ENCODE measurements at regions not wholly inside any gene's neighbourhood (a gene's known extent, or its start where the extent isn't known, plus 50 kb on each side); places are given as distances from the start of the nearest gene placed in this dataset.
"Not testable (repeated sequence)": the region's sequence is repeated elsewhere in the genome, so short reads cannot be mapped to it uniquely, and the experiment has no call there.

- H3K27me3 Mint-ChIP-seq (ENCODE audit: low read depth in 3 of 3), result peaks cover 3 to 27% (median 19%) of the 10 kb centered on the region in 3 donors
- H3K9me3 ChIP-seq (replicated peaks in 1 of 2; ENCODE audit: control insufficient read depth in 1 of 2, insufficient read depth in 1 of 2, low read length in 2 of 2); H3K36me3 Mint-ChIP-seq; H3K4me1 ChIP-seq (ENCODE audit: control insufficient read depth in 1 of 2, insufficient read depth in 2 of 2, low read length in 2 of 2); H3K9ac ChIP-seq (ENCODE audit: insufficient read depth, low read length, poor library complexity, severe bottlenecking); H3K4me3 Mint-ChIP-seq; H3K4me1 Mint-ChIP-seq; H2AFZ ChIP-seq (ENCODE audit: insufficient read depth, low read depth, low read length, poor library complexity, severe bottlenecking); H4K20me1 ChIP-seq (ENCODE audit: insufficient read depth, low read length); H3K27ac ChIP-seq (ENCODE audit: low read depth in 1 of 2, low read length in 2 of 2); H3K27ac Mint-ChIP-seq; H3K9me3 Mint-ChIP-seq; H3K79me2 ChIP-seq (ENCODE audit: insufficient read depth, low read length); H3K4me2 ChIP-seq (replicated peaks; ENCODE audit: extremely low read depth, low read length, poor library complexity, severe bottlenecking); intact Hi-C loops (cut with micrococcal nuclease); H3K36me3 ChIP-seq (replicated peaks in 1 of 2; ENCODE audit: control insufficient read depth in 1 of 2, insufficient read depth in 2 of 2, low read length in 2 of 2); H3K27me3 ChIP-seq (ENCODE audit: control insufficient read depth in 2 of 2, insufficient read depth in 2 of 2, low read length in 2 of 2); H3K4me3 ChIP-seq (replicated peaks in 1 of 3; ENCODE audit: low read depth in 2 of 3, low read length in 3 of 3): not testable (repeated sequence)
- peak in 1 of 3 donors; percentile 9 for DNase-seq
- WGBS (ENCODE audit: insufficient coverage), result no CpG with 5 or more reads among the region's 5 CpGs
Measured at GRCh38 chr7:150110375-150110820, 212.8 kb upstream of the LRRC61 start.

- H3K4me2 ChIP-seq (replicated peaks; ENCODE audit: extremely low read depth, low read length, poor library complexity, severe bottlenecking); H3K9ac ChIP-seq (ENCODE audit: insufficient read depth, low read length, poor library complexity, severe bottlenecking); H3K4me1 ChIP-seq (ENCODE audit: control insufficient read depth in 1 of 2, insufficient read depth in 2 of 2, low read length in 2 of 2); H2AFZ ChIP-seq (ENCODE audit: insufficient read depth, low read depth, low read length, poor library complexity, severe bottlenecking); H3K9me3 ChIP-seq (replicated peaks in 1 of 2; ENCODE audit: control insufficient read depth in 1 of 2, insufficient read depth in 1 of 2, low read length in 2 of 2); H3K27ac ChIP-seq (ENCODE audit: low read depth in 1 of 2, low read length in 2 of 2); H3K9me3 Mint-ChIP-seq; H3K79me2 ChIP-seq (ENCODE audit: insufficient read depth, low read length); H4K20me1 ChIP-seq (ENCODE audit: insufficient read depth, low read length); H3K4me1 Mint-ChIP-seq; H3K4me3 Mint-ChIP-seq; H3K27ac Mint-ChIP-seq; H3K36me3 Mint-ChIP-seq; H3K4me3 ChIP-seq (replicated peaks in 1 of 3; ENCODE audit: low read depth in 2 of 3, low read length in 3 of 3); intact Hi-C loops (cut with micrococcal nuclease); H3K36me3 ChIP-seq (replicated peaks in 1 of 2; ENCODE audit: control insufficient read depth in 1 of 2, insufficient read depth in 2 of 2, low read length in 2 of 2); DNase-seq; H3K27me3 ChIP-seq (ENCODE audit: control insufficient read depth in 2 of 2, insufficient read depth in 2 of 2, low read length in 2 of 2): not testable (repeated sequence)
- no CpG with 5 or more reads among the region's 8 CpGs for WGBS (ENCODE audit: insufficient coverage)
- peaks cover 3 to 27% (median 19%) of the 10 kb centered on the region in 3 donors for H3K27me3 Mint-ChIP-seq (ENCODE audit: low read depth in 3 of 3)
Measured at GRCh38 chr7:150110882-150111281, 212.3 kb upstream of the LRRC61 start.

GRCh38 chr7:150111373-150112139 lies 211.6 kb upstream of the LRRC61 start:
- H3K9me3 ChIP-seq (replicated peaks in 1 of 2; ENCODE audit: control insufficient read depth in 1 of 2, insufficient read depth in 1 of 2, low read length in 2 of 2); H3K9me3 Mint-ChIP-seq; DNase-seq; H2AFZ ChIP-seq (ENCODE audit: insufficient read depth, low read depth, low read length, poor library complexity, severe bottlenecking); H3K36me3 ChIP-seq (replicated peaks in 1 of 2; ENCODE audit: control insufficient read depth in 1 of 2, insufficient read depth in 2 of 2, low read length in 2 of 2); H4K20me1 ChIP-seq (ENCODE audit: insufficient read depth, low read length); H3K79me2 ChIP-seq (ENCODE audit: insufficient read depth, low read length); H3K4me2 ChIP-seq (replicated peaks; ENCODE audit: extremely low read depth, low read length, poor library complexity, severe bottlenecking); H3K36me3 Mint-ChIP-seq; H3K27me3 ChIP-seq (ENCODE audit: control insufficient read depth in 2 of 2, insufficient read depth in 2 of 2, low read length in 2 of 2); H3K4me1 ChIP-seq (ENCODE audit: control insufficient read depth in 1 of 2, insufficient read depth in 2 of 2, low read length in 2 of 2); H3K27ac ChIP-seq (ENCODE audit: low read depth in 1 of 2, low read length in 2 of 2); intact Hi-C loops (cut with micrococcal nuclease); H3K9ac ChIP-seq (ENCODE audit: insufficient read depth, low read length, poor library complexity, severe bottlenecking); H3K4me1 Mint-ChIP-seq; H3K4me3 ChIP-seq (replicated peaks in 1 of 3; ENCODE audit: low read depth in 2 of 3, low read length in 3 of 3): not testable (repeated sequence)
- peaks cover 3 to 27% (median 19%) of the 10 kb centered on the region in 3 donors for H3K27me3 Mint-ChIP-seq (ENCODE audit: low read depth in 3 of 3)
- peak overlapping the region in 1 of 2 donors; percentile 54 for H3K4me3 Mint-ChIP-seq
- peak overlapping the region in 1 of 7 donors; percentile 8 for H3K27ac Mint-ChIP-seq
- WGBS (ENCODE audit: insufficient coverage), result no CpG with 5 or more reads among the region's 33 CpGs

- DNase-seq; H2AFZ ChIP-seq (ENCODE audit: insufficient read depth, low read depth, low read length, poor library complexity, severe bottlenecking); H3K4me3 ChIP-seq (replicated peaks in 1 of 3; ENCODE audit: low read depth in 2 of 3, low read length in 3 of 3); H3K36me3 ChIP-seq (replicated peaks in 1 of 2; ENCODE audit: control insufficient read depth in 1 of 2, insufficient read depth in 2 of 2, low read length in 2 of 2); H3K4me1 ChIP-seq (ENCODE audit: control insufficient read depth in 1 of 2, insufficient read depth in 2 of 2, low read length in 2 of 2); H3K27ac ChIP-seq (ENCODE audit: low read depth in 1 of 2, low read length in 2 of 2); H3K4me1 Mint-ChIP-seq; H3K27ac Mint-ChIP-seq; H3K9me3 ChIP-seq (replicated peaks in 1 of 2; ENCODE audit: control insufficient read depth in 1 of 2, insufficient read depth in 1 of 2, low read length in 2 of 2); H3K9ac ChIP-seq (ENCODE audit: insufficient read depth, low read length, poor library complexity, severe bottlenecking); H3K79me2 ChIP-seq (ENCODE audit: insufficient read depth, low read length); H3K27me3 ChIP-seq (ENCODE audit: control insufficient read depth in 2 of 2, insufficient read depth in 2 of 2, low read length in 2 of 2); intact Hi-C loops (cut with micrococcal nuclease); H3K36me3 Mint-ChIP-seq; H3K4me2 ChIP-seq (replicated peaks; ENCODE audit: extremely low read depth, low read length, poor library complexity, severe bottlenecking); H4K20me1 ChIP-seq (ENCODE audit: insufficient read depth, low read length); H3K4me3 Mint-ChIP-seq: not testable (repeated sequence)
- peaks cover 4 to 12% (median 5%) of the 10 kb centered on the region in 7 donors for H3K9me3 Mint-ChIP-seq
- no CpG with 5 or more reads among the region's 2 CpGs for WGBS (ENCODE audit: insufficient coverage)
- peaks cover 1 to 30% (median 21%) of the 10 kb centered on the region in 3 donors for H3K27me3 Mint-ChIP-seq (ENCODE audit: low read depth in 3 of 3)
Measured at GRCh38 chr7:150113301-150113700, 209.9 kb upstream of the LRRC61 start.

Data from CD14-positive monocyte (primary cell).